GM10248 (cell line): ENCODE measurements at regions not wholly inside any gene's neighbourhood (a gene's known extent, or its start where the extent isn't known, plus 50 kb on each side); places are given as distances from the start of the nearest gene placed in this dataset.

Experiments
- CTCF ChIA-PET: fragments of 300-600 bp; sonication (Branson Sonifier 250); formaldehyde crosslinking; extraction: SDS; loops from one replicate; lab custom pipeline; 2021; ENCODE audit warnings: antibody characterized with exemption; lab: Yijun Ruan, JAX
- POLR2A ChIA-PET: fragments of 350-650 bp; sonication (Branson Sonifier 250); formaldehyde crosslinking; extraction: SDS; loops from one replicate; lab custom pipeline; 2020; ENCODE audit warnings: antibody characterized with exemption; lab: Yijun Ruan, JAX
- DNase-seq: peaks from one replicate; pipeline ENCODE4 v3.0.0; 2012; ENCODE audit errors: extremely low spot score
- CTCF ChIP-seq: IDR thresholded peaks from 2 replicates; pipeline ENCODE4 v1.5.1; 2012; ENCODE audit warnings: mild to moderate bottlenecking, low read depth; ENCODE audit errors: extremely low read depth, missing control alignments, control extremely low read depth

DNA sequence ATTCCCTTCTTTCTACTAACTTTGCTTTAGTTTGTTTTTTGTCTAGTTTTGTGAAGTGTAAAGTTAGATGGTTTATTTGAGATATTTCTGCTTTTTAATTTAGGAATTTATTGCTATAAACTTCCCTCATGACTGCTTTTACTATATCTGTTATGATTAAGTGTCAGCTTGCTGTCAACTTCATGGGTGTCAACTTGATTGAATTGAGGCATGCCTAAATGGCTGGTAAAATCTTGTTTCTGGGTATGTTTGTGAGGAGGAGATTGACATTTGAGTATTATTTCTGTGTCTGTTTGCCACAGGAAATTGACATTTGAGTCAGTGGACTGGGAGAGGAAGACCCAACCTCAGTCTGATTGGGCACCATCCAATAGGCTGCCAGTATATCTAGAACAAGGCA lies 1147.0 kb upstream of the EYS start:
- no peak for TF ChIP-seq CTCF
- no peak for DNase-seq
- ChIA-PET CTCF (no interaction called here), POLR2A (no interaction called here)

- ChIA-PET POLR2A (no interaction called here), CTCF (no interaction called here)
- TF ChIP-seq CTCF = no peak
- no peak for DNase-seq
Observed at GRCh38 chr6:66851930-66852329, 1144.9 kb upstream of the EYS start.

DNA sequence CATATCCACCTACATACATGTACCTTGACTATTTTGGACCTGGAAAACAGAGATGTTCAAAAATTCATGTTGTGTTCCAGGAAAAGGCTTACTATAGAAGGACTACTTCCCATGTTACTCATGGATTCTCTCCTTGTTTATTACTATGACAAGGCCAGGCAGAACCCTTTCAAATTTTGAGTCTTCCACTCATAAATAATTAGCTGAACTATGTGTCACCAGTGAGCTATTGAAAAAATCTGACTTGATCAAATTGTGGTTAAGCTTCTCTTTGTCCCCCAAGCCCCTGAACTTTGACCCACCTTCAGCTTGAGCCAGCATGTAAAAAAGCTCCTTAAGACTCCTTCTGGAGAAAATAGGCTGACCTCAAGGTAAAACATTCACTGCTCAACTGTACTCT lies 1142.8 kb upstream of the EYS start:
- CTCF ChIA-PET = no interaction called here
- no peak for DNase-seq
- POLR2A ChIA-PET = no interaction called here
- no peak for TF ChIP-seq CTCF

GRCh38 chr6:66848244-66848953 lies 1141.4 kb upstream of the EYS start:
- ChIA-PET CTCF (interaction anchor here (1.4 kb wide), 1 partner anchor 14 kb away, joined by 3 read pairs; no protein-coding TSS in a partner anchor), POLR2A (no interaction called here)
- DNase-seq = no peak
- no peak for TF ChIP-seq CTCF

DNA sequence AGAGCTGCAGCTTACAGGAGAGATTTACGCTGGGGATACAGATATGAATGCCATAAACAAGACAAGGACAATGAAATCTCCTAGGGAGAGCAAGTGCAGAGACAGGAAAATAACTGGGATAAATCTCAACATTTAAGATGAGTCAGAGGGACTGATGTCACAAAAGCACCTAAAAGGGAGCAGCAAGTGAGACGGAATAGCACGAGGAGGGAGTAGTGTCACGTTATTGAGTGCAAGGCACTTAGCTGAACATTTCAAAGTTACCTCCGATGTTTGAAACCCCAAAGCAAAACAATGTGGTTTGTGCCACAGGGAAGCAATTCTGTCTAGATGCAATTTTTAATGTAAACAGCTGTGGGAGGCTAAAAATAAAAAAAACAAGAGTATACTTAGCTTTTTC lies 1131.7 kb upstream of the EYS start:
- ChIA-PET CTCF (no interaction called here), POLR2A (no interaction called here)
- no peak for TF ChIP-seq CTCF
- no peak for DNase-seq

- no peak for TF ChIP-seq CTCF
- ChIA-PET POLR2A (no interaction called here), CTCF (no interaction called here)
- DNase-seq = no peak
Observed at GRCh38 chr6:66825539-66825938, 1118.5 kb upstream of the EYS start.
